Loucy (cell line): ENCODE measurements at regions not wholly inside any gene's neighbourhood (a gene's known extent, or its start where the extent isn't known, plus 50 kb on each side); places are given as distances from the start of the nearest gene placed in this dataset.

ENCODE experiments used
- CTCF ChIP-seq: fragments of 200-600 bp; sonication (generic); conservative IDR thresholded peaks from 2 replicates; pipeline ENCODE4 v1.5.1; 2014; ENCODE audit warnings: mild to moderate bottlenecking, antibody characterized with exemption, low read length
- EZH2phosphoT487 ChIP-seq: fragments of 200-600 bp; IDR thresholded peaks from 2 replicates; pipeline ENCODE4 v1.6.1; 2018; ENCODE audit warnings: antibody characterized with exemption, mild to moderate bottlenecking, moderate library complexity, borderline replicate concordance

GRCh38 chr11:37926772-37927171, 1328.7 kb upstream of the RAG2 start:
- no peak for TF ChIP-seq CTCF
- no peak for TF ChIP-seq EZH2phosphoT487
